HG03066 (cell line): ENCODE measurements at regions not wholly inside any gene's neighbourhood (a gene's known extent, or its start where the extent isn't known, plus 50 kb on each side); places are given as distances from the start of the nearest gene placed in this dataset.
"Not testable (repeated sequence)": the region's sequence is repeated elsewhere in the genome, so short reads cannot be mapped to it uniquely, and the experiment has no call there.

Source experiments
- ATAC-seq: cut with Tn5 transposase; IDR thresholded peaks from one replicate; pipeline ENCODE4 v1.9.1; 2021; ENCODE audit warnings: low read depth; ENCODE audit not compliant: unreplicated experiment

DNA sequence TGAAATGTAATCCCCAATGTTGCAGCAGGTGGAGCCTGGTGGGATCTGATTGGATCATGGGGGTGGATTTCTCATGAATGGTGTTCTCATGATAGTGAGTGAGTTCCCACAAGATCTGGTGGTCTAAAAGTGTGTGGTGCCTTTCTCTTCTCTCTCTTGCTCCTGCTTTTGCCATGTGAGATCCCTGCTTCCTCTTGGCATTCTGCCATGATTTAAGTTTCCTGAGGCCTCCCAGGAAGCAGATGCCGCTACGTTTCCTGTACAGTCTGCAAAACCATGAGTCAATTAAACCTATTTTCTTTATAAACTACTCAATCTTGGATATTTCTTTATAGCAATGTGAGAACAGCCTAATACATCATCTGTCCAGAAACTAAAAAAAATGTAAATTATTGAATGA, 298.3 kb downstream of the MEX3B start:
- no peak for ATAC-seq

DNA sequence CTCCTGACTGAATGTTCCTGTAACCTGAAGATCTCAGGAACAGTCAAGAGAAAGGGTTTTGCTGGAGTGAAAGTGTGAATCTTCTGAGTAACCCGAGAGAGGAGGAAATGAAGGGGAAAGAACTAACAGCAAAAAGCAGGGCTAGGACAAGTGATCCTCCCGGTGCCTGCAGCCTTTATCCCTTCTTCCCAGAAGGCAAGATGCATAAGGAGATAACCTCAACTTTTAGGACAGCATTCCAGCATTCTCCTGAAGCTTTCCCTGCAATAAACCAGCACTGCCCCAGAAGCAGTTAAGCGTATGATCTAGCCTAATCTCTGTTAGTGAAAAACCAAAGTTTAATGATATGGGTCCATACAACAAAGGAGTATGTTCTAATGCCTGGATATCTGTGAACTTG, 298.8 kb downstream of the MEX3B start:
- ATAC-seq: no peak

DNA sequence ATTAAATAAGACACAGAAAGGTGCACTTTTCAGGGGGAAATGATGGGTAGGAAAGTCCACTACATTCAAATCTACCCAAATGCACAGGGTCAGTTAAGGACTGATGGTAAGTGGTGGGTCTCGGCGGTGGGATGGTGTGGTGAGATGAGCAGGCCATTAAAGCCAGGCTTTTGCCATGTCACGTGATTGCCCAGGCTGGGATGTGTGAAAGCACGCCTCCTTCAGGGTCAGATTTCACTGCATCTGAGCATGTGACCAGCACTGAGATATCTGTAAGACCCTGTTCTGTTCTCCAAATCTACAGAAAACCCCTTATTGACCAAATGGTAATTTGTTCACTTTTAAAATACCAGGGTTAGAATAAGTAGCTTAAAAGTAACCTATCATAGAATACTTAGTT, 301.5 kb downstream of the MEX3B start:
- no peak for ATAC-seq

DNA sequence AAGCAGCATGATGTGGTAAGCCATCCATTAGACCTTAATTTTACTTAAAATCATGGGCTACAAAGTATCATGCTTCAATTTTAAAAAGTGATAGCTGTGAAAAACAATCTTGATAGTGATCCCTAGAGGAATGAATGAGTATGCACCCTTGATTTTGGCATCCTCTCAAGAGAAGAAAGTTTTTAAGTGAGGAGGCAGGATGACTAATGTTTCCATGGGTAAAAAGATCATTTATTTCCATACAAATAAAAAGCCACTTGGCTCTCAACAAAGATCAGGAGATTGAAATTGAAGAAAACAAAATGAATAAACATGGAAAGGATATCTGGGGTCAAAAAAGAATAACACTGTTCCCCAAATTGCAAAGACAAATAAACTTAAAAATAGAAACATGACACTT, 305.4 kb downstream of the MEX3B start:
- no peak for ATAC-seq

DNA sequence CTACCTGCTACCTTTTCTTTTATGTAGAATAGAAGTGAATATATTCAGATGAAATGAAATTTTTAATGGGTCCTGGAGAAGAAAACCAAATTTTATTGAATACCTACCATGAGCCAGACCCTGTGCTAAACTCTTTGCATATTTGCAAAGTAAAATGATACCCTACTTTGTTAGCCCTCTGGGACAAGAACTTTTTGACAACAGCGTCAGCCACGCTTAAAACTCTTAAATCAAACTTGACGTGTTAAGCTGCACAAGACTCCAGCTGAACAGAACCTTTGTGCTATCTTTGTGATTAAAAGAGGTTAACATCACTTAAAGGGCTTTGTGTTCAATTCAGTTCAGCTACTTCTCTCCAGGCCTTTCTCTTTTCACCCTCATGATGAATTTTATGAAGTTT, 316.5 kb downstream of the MEX3B start:
- no peak for ATAC-seq

DNA sequence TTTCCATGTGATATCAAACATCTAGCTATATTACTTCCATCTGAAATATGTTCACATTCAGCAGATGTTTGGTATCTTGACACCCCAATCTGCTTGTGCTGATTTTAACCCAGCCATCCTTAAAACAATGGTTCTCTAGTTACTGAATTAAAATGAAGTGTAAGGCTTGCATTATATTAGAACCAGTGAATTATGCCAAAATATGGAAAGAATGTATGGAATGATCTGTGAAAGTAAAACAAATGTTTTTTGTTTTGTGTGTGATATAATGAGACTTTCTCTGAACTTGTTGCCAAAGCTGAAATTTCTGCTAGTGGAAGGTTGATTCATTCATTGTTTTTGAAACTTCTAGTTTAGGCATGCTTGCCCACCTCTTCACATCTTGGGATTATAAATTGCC, 317.1 kb downstream of the MEX3B start:
- ATAC-seq: no peak

DNA sequence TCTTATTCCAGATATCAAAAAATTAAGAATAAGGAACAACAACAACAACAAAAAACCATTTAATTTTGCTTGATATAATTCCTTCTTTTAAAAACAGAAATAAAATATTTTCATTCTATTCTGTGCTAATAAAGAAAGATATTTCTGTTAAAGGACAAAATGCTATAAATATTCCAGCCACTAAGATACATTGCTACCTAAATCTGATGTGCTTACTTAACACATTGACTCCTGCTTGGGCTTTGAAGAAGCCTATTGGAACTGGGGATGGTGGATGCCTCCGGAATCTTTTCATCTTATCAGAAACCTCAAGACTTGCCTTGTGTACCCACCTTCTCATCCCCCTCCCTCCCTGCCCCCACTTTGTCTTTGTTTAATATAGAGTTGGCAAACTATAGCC, 320.2 kb downstream of the MEX3B start:
- no peak for ATAC-seq

- ATAC-seq: no peak
Measured at GRCh38 chr15:81724536-81724935, 321.3 kb downstream of the MEX3B start.

- ATAC-seq: no peak
Measured at GRCh38 chr15:81723701-81724100, 322.1 kb downstream of the MEX3B start.

GRCh38 chr15:81723113-81723651, 322.6 kb downstream of the MEX3B start:
- no peak for ATAC-seq

GRCh38 chr15:81716468-81716867, 329.4 kb downstream of the MEX3B start:
- not testable (repeated sequence) for ATAC-seq

DNA sequence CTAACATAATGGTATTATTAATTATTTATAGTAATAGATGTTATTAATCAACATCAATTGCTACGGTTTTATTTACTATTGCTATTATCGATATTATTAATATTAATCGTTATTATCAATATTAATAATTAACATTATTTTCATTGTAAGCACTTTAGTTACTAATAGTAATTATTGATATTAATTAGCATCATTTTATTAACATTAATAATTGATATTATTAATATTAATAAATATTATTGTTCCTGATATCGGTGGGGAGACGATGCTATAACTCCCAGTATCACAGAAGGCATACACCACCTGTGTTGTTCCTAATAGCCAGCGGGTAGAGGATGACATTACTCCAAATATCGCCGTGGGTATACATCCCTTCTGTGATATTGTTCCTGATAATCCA, 335.5 kb downstream of the MEX3B start:
- ATAC-seq: no peak

DNA sequence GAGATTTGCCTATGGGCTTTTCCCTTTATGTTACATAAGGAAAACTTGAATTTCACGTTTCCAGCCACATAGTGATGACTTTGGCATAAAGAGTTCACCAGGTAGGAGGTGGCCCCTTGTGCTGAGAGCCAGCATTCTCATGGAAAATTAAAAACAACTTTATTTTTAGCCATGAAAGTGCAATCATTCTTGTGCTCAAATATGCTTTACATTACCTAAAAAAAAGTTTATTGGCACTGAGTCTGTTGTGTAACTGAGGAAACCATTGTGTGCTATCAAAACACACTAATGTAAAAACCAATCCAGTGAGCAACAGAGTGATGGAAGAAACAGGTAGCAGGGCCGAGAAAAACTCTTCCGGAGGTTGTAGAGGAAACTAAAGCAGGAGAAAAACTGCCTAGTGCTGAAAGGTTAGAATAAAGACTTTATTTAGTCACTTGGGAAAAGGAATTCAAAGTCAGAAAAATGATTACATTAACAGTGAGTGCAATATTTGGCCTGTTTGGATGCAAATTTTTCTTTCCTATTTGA, 332.9 kb upstream of the TMC3 start:
- not testable (repeated sequence) for ATAC-seq

DNA sequence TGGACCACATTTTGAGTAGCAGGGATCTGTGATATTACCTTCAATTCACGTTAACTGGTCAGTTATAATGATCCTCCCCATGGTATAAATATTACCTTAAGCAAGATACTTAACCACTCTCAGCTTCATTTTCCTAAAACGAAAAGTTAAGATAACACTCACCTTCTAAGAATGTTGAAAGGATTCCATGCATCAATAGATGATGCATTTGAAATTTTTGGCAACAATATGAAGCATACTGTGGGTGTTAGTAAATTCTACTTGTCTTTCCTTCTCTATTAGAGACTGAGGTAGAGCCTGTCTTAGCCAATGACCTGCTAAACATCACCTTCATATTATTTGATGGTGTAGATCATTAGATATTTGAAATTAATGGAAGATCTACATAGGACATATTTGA, 331.7 kb upstream of the TMC3 start:
- ATAC-seq: not testable (repeated sequence)

DNA sequence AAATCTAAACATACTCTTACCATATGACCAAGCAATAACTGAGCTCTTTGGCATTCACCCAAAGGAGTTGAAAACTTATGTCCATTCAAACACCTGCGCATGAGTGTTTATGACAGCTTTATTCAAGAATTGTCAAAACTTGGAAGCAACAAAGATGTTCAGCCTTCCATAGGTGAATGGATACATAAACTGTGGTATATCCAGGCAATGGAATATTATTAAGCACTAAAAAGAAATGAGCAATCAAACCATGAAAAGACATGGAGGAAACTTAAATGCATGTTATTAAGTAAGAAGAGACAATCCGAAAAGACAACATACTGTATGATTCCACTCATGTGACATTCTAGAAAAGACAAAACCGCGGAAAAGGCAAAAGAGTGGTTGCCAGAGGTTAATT, 312.0 kb upstream of the TMC3 start:
- no peak for ATAC-seq

DNA sequence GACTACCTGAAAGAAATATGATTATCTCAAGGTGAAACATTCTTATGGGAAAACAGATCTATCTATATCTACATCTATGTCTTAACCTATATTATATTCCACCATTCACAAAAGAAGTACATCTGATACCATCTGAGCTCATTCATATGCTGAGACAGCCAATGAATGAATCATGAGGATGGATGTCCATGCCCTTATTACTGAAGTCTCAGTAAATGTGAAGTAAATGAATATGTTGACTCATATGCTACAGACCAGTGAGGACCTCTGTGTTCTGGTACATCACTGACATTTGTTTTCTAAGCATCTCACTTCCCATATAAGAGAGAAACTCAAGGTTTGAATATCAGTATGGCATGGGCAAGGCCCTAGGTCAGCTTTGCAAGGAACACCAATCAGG, 311.2 kb upstream of the TMC3 start:
- ATAC-seq: no peak

- ATAC-seq: no peak
Measured at GRCh38 chr15:81680829-81681228, 306.8 kb upstream of the TMC3 start.

DNA sequence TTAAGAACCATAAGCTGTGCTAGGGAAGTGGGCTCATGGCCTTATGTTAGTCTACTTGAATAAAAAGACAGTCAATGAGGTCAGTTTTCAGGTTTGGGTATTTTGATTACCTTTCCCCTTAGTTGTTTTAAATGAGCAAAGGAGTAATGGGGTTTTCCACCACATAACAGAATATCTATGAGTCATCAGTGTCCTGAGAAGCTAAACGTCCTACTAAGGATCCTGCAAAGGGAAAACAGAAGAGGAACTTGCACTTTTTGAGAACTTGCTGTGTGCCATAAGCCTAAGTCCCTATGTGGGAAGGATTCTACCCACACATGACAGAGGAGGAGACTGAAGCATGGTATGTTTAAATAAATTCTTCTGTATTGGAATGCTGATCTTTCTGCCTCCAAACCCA, 292.8 kb upstream of the TMC3 start:
- no peak for ATAC-seq

- no peak for ATAC-seq
Measured at GRCh38 chr15:81660976-81661375, 287.0 kb upstream of the TMC3 start.

DNA sequence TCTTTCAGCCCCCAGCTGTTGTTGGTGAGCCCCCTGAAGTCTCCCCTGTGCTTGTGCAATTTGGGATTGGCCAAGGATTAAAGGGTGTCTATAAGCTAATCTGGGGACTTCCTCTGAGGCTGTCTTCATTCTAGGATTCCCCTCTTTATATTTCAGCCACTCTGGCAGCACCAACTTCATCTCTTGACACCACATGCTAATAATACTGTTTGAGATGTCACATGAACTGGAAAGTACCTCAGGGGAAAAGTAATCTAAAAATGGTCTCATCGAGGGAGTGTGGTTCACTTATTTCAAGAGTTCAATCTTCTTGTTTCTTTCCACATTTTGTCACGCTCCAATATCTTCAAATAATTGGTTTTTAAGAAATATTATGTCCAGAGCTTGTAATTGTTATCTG, 279.2 kb upstream of the TMC3 start:
- ATAC-seq: no peak

DNA sequence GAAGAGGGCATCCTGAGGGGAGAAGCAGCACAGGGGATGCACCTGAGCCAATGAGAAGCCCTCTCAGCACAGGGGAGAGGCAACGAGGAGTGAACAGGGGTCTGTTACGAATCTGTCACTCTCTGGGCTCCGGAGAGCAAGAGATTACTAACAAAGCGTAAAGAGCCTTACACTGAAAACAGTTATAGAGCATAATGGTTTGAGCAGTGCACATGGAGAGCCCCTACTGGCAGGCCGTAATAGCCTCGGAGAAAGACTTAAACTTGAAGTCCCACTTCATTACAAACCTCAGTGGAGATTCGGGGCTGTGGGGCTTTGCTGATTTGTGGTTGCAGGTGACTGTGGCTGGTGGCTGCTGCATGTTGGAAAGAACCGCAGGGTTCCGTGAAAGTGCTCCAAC, 271.5 kb upstream of the TMC3 start:
- ATAC-seq: no peak

GRCh38 chr15:81643771-81644170, 269.8 kb upstream of the TMC3 start:
- no peak for ATAC-seq

DNA sequence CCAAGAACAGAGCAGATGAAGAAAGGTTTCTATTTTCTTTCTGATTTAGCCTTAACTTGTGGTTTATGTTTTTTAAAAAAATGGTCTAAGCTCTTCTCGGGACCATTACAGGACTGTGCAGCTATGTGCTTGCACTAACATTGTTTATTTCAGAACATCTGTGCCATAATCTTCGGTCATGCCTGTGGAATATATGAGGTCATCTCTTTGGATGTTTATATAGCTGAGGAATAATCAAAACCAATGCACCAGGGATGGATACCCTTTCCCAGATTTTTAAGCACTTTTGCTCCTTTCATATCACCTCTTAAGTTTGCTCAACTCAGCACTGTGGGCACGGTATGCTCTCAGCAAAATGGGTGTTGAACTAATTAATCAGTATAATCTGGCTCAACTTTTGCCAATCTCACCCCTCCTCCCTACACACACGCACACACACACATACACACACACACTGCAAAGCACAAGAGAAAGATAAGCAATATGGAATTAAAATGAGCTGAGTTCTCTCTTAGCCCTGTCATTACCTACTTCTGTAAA, 268.5 kb upstream of the TMC3 start:
- no peak for ATAC-seq
